Neural cell (in vitro differentiated cells): ENCODE measurements at regions not wholly inside any gene's neighbourhood (a gene's known extent, or its start where the extent isn't known, plus 50 kb on each side); places are given as distances from the start of the nearest gene placed in this dataset.

Experiments
- H2AFZ ChIP-seq: fragments of 200-600, 300-800 bp; sonication (generic), shearing (Covaris generic); 2 replicates; pipeline ENCODE4 v1.6.0; 2014; ENCODE audit warnings: low read depth, mild to moderate bottlenecking, antibody characterized with exemption, low read length, moderate library complexity
- H3F3A ChIP-seq: fragments of 200-600 bp; shearing (Covaris generic); 2 replicates; pipeline ENCODE4 v1.6.1; 2016; ENCODE audit warnings: mild to moderate bottlenecking, moderate library complexity, mixed read lengths, antibody characterized with exemption, low read length; ENCODE audit not compliant: insufficient read depth, poor library complexity, severe bottlenecking
- H3K27ac ChIP-seq: fragments of 200-600, 300-800 bp; sonication (generic), shearing (Covaris generic); 2 replicates; pipeline ENCODE4 v1.5.1; 2014; ENCODE audit warnings: mild to moderate bottlenecking, low read length, moderate library complexity
- H3K27me3 ChIP-seq: fragments of 300-800, 200-600 bp; sonication (generic), shearing (Covaris generic); 2 replicates; pipeline ENCODE4 v1.6.0; 2014; ENCODE audit warnings: mild to moderate bottlenecking, low read depth, low read length, moderate library complexity; ENCODE audit not compliant: insufficient read depth
- H3K36me3 ChIP-seq: fragments of 300-800, 200-600 bp; sonication (generic), shearing (Covaris generic); 2 replicates; pipeline ENCODE4 v1.5.1; 2014; ENCODE audit warnings: mild to moderate bottlenecking, antibody characterized with exemption, low read length, moderate library complexity; ENCODE audit not compliant: insufficient read depth
- H3K4me2 ChIP-seq: fragments of 300-800, 200-600 bp; sonication (generic), shearing (Covaris generic); 2 replicates; pipeline ENCODE4 v1.6.0; 2014; ENCODE audit warnings: mild to moderate bottlenecking, low read length
- H3K4me3 ChIP-seq: fragments of 300-800, 200-600 bp; sonication (generic), shearing (Covaris generic); 2 replicates; pipeline ENCODE4 v1.5.1; 2014; ENCODE audit warnings: mild to moderate bottlenecking, low read length, moderate library complexity
- H3K79me2 ChIP-seq: fragments of 200-600 bp; shearing (Covaris generic); replicated peaks from 2 replicates; pipeline ENCODE4 v1.6.0; 2014; ENCODE audit warnings: mild to moderate bottlenecking, low read length, moderate library complexity; ENCODE audit not compliant: insufficient read depth
- H3K9ac ChIP-seq: fragments of 300-800, 200-600 bp; sonication (generic), shearing (Covaris generic); 2 replicates; pipeline ENCODE4 v1.6.1; 2016; ENCODE audit warnings: mild to moderate bottlenecking, low read length, mixed read lengths
- H3K9me2 ChIP-seq: fragments of 200-600 bp; shearing (Covaris generic); 2 replicates; pipeline ENCODE4 v1.6.1; 2016; ENCODE audit warnings: mild to moderate bottlenecking, low read length, mixed read lengths; ENCODE audit not compliant: insufficient read depth
- H3K9me3 ChIP-seq: fragments of 200-600, 300-800 bp; sonication (generic), shearing (Covaris generic); 2 replicates; pipeline ENCODE4 v1.6.1; 2016; ENCODE audit warnings: mild to moderate bottlenecking, mixed run types, low read length, moderate library complexity, mixed read lengths
- H4K20me1 ChIP-seq: fragments of 200-600 bp; shearing (Covaris generic); 2 replicates; pipeline ENCODE4 v1.6.1; 2016; ENCODE audit warnings: mild to moderate bottlenecking, mixed run types; ENCODE audit not compliant: insufficient read depth
- CTCF ChIP-seq: fragments of 450-650 bp; IDR thresholded peaks from 2 replicates; pipeline ENCODE4 v1.5.1; 2014; ENCODE audit warnings: antibody characterized with exemption, mild to moderate bottlenecking, moderate library complexity; ENCODE audit not compliant: poor library complexity, severe bottlenecking
- EP300 ChIP-seq: fragments of 450-650 bp; conservative IDR thresholded peaks from 2 replicates; pipeline ENCODE4 v1.6.1; 2014; ENCODE audit warnings: antibody characterized with exemption, mild to moderate bottlenecking, moderate library complexity; ENCODE audit not compliant: poor library complexity, severe bottlenecking
- EZH2 ChIP-seq: fragments of 200-600, 300-800 bp; shearing (Covaris generic), sonication (generic); IDR thresholded peaks from 2 replicates; pipeline ENCODE4 v1.6.1; 2014; ENCODE audit warnings: antibody characterized with exemption, low read length, borderline replicate concordance, mild to moderate bottlenecking; ENCODE audit not compliant: insufficient read depth, poor library complexity, severe bottlenecking
- MXI1 ChIP-seq: fragments of 450-650 bp; conservative IDR thresholded peaks from 2 replicates; pipeline ENCODE4 v1.6.1; 2014; ENCODE audit warnings: antibody characterized with exemption, mild to moderate bottlenecking; ENCODE audit not compliant: poor library complexity, severe bottlenecking
- POLR2AphosphoS5 ChIP-seq: IDR thresholded peaks from 2 replicates; pipeline ENCODE4 v1.6.1; 2012
- RAD21 ChIP-seq: fragments of 450-650 bp; conservative IDR thresholded peaks from 2 replicates; pipeline ENCODE4 v1.6.1; 2014; ENCODE audit warnings: antibody characterized with exemption, mild to moderate bottlenecking, moderate library complexity
- REST ChIP-seq: IDR thresholded peaks from 2 replicates; pipeline ENCODE4 v1.6.1; 2012; ENCODE audit warnings: borderline replicate concordance
- SMC3 ChIP-seq: fragments of 450-650 bp; conservative IDR thresholded peaks from 2 replicates; pipeline ENCODE4 v1.6.1; 2014; ENCODE audit warnings: antibody characterized with exemption, mild to moderate bottlenecking, moderate library complexity; ENCODE audit not compliant: poor library complexity
- TAF1 ChIP-seq: IDR thresholded peaks from 2 replicates; pipeline ENCODE4 v1.6.1; 2012; ENCODE audit warnings: low read depth

GRCh38 chr16:80082906-80083305 lies 457.9 kb upstream of the DYNLRB2 start:
- no peaks in the 10 kb centered on the region for H3K9me2 ChIP-seq
- H3K27ac ChIP-seq, result no peak overlapping the region
- no peaks in the 10 kb centered on the region for H3K27me3 ChIP-seq
- no peaks in the 10 kb centered on the region for H3K9me3 ChIP-seq
- H4K20me1 ChIP-seq, result no peaks in the 10 kb centered on the region
- no peak for TF ChIP-seq EZH2
- TF ChIP-seq EP300, result no peak
- no peak for TF ChIP-seq MXI1
- TF ChIP-seq CTCF, result no peak
- no peak for TF ChIP-seq POLR2AphosphoS5
- TF ChIP-seq REST, result no peak
- no peak for TF ChIP-seq TAF1
- TF ChIP-seq RAD21, result no peak
- TF ChIP-seq SMC3, result no peak
- no peaks in the 10 kb centered on the region for H3F3A ChIP-seq
- H3K4me2 ChIP-seq, result no peak overlapping the region
- H2AFZ ChIP-seq, result no peak overlapping the region
- no peak overlapping the region for H3K4me3 ChIP-seq
- no peaks in the 10 kb centered on the region for H3K36me3 ChIP-seq
- H3K9ac ChIP-seq, result no peak overlapping the region
- no peaks in the 10 kb centered on the region for H3K79me2 ChIP-seq

DNA sequence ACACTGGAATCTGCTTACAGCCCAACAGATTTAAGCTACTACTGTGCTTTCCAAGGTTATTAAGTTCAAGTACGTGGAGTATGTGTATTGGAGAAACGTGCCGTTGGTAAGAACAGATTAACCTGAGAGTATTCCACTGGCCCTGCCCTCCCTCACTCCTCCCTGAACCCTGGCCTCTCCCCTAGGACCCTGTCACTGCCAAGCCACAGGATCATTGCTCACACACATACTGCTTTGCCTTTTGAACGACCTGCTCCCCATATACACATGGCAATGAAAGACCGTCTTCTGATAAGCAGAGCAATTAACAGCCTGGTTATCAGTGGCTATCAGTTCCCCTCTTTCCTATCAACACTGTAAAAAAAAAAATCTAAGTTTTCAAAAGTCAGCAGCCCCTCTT lies 458.9 kb upstream of the DYNLRB2 start:
- Histone ChIP-seq H3K27ac (no peak overlapping the region), H3K9me3 (no peaks in the 10 kb centered on the region), H3K27me3 (no peaks in the 10 kb centered on the region), H2AFZ (no peak overlapping the region), H3K79me2 (no peaks in the 10 kb centered on the region), H3K9ac (no peak overlapping the region), H3K4me3 (no peak overlapping the region), H3K4me2 (no peak overlapping the region), H4K20me1 (no peaks in the 10 kb centered on the region), H3K36me3 (no peaks in the 10 kb centered on the region), H3K9me2 (no peaks in the 10 kb centered on the region), H3F3A (no peaks in the 10 kb centered on the region)
- TF ChIP-seq CTCF (no peak), EZH2 (no peak)
